ENCODE measurements at regions not wholly inside any gene's neighbourhood (a gene's known extent, or its start where the extent isn't known, plus 50 kb on each side); places are given as distances from the start of the nearest gene placed in this dataset.

- H3K4me3 ChIP-seq (ENCODE audit: low read depth, low read length), result no peak overlapping the region
- ChIA-PET CTCF (interaction anchor here (0.6 to 1.4 kb wide), 2 partner anchors 26 to 723 kb away, joined by 3 read pairs; no protein-coding TSS in a partner anchor), POLR2A (no interaction called here)
- TF ChIP-seq CTCF (IDR thresholded peaks at IDR 0.05; ENCODE audit: insufficient read depth, low read length, missing control alignments), result no peak
- DNase-seq (ENCODE audit: low read depth, low spot score), result no peak
Observed at GRCh38 chr20:47868744-47869143, 83.5 kb upstream of the SULF2 start.

DNA sequence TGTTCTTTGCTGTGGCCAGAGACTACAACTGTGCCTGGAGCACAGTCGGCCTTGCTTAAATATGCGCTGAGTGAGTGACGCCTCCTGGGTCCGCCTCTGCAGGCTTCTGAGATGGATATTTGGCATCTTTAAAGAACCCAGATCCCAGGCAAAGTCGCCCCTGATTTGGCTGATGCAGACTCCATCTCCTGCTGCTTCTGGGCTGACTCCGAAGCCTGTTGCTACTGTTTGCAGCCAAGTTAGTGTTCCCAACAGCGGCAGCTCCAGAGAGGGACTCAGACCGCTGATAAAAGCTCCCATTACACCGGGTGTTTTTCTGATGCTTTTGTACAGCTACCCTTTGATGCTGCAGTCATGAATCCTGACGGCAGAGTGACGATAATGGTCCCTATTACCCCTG lies 83.0 kb upstream of the SULF2 start:
- POLR2A ChIA-PET, result no interaction called here
- DNase-seq (ENCODE audit: low read depth, low spot score), result no peak
- CTCF ChIA-PET, result interaction anchor here (0.6 kb wide), 1 partner anchor 724 kb away, joined by 3 read pairs; no protein-coding TSS in a partner anchor
- no peak for TF ChIP-seq CTCF (IDR thresholded peaks at IDR 0.05; ENCODE audit: insufficient read depth, low read length, missing control alignments)
- no peak overlapping the region for H3K4me3 ChIP-seq (ENCODE audit: low read depth, low read length)

DNA sequence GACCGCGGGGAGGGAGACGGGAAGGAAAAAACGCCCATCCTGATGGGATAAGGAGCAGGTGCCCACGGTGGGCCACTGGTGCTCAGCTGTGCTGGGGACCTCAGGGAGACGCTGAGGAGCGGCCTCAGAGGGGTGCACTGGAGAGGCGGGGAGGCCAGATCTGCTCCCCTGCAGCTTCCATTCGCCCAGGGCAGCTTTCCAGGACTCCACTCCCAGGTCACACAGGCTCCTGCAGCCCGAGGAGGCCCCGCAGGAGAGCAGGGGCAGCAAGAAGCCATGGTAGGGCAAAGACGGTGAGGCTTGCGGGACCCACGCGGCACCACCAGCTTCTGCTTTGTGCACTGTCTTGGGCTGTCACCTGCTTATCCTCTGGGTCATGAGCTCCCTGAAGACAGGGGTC lies 82.5 kb upstream of the SULF2 start:
- no peak for TF ChIP-seq CTCF (IDR thresholded peaks at IDR 0.05; ENCODE audit: insufficient read depth, low read length, missing control alignments)
- CTCF ChIA-PET, result interaction anchor here (0.6 kb wide), 1 partner anchor 724 kb away, joined by 3 read pairs; no protein-coding TSS in a partner anchor
- POLR2A ChIA-PET, result no interaction called here
- H3K4me3 ChIP-seq (ENCODE audit: low read depth, low read length), result no peak overlapping the region
- no peak for DNase-seq (ENCODE audit: low read depth, low spot score)

- no peak for TF ChIP-seq CTCF (IDR thresholded peaks at IDR 0.05; ENCODE audit: insufficient read depth, low read length, missing control alignments)
- no peak overlapping the region for H3K4me3 ChIP-seq (ENCODE audit: low read depth, low read length)
- DNase-seq (ENCODE audit: low read depth, low spot score), result no peak
- ChIA-PET CTCF (no interaction called here), POLR2A (no interaction called here)
Observed at GRCh38 chr20:47866480-47866879, 81.2 kb upstream of the SULF2 start.

DNA sequence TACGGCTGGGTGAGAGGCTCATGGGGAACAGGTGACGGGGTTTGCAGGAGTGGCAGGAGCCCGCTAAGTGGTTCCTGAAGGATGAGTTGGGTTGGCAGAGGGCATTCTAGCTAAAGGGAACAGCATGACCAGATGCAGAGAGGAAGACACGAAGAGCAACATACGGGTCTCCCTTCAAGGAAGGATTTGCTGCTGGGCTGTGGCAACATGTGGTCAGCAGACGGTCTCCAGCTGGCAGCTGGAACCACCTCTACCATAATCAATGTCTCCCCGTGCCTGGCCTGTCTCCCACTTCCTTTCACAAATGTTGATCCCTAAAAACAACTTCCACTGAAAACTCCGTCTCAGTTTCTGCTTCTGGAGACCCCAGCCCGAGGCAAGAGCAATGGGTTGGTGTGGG lies 80.6 kb upstream of the SULF2 start:
- no peak for DNase-seq (ENCODE audit: low read depth, low spot score)
- TF ChIP-seq CTCF (IDR thresholded peaks at IDR 0.05; ENCODE audit: insufficient read depth, low read length, missing control alignments), result no peak
- H3K4me3 ChIP-seq (ENCODE audit: low read depth, low read length), result no peak overlapping the region
- POLR2A ChIA-PET, result no interaction called here
- CTCF ChIA-PET, result interaction anchor here (1.2 kb wide), 1 partner anchor 29 kb away, joined by 3 read pairs; no protein-coding TSS in a partner anchor

- POLR2A ChIA-PET, result no interaction called here
- no peak for TF ChIP-seq CTCF (IDR thresholded peaks at IDR 0.05; ENCODE audit: insufficient read depth, low read length, missing control alignments)
- no peak for DNase-seq (ENCODE audit: low read depth, low spot score)
- H3K4me3 ChIP-seq (ENCODE audit: low read depth, low read length), result no peak overlapping the region
- CTCF ChIA-PET, result interaction anchor here (1.2 kb wide), 1 partner anchor 29 kb away, joined by 3 read pairs; no protein-coding TSS in a partner anchor
Observed at GRCh38 chr20:47865451-47865850, 80.2 kb upstream of the SULF2 start.

Measured in AG04449 (cell line).